Vagina (tissue), 2 donors: ENCODE measurements at regions not wholly inside any gene's neighbourhood (a gene's known extent, or its start where the extent isn't known, plus 50 kb on each side); places are given as distances from the start of the nearest gene placed in this dataset.

Source experiments
- DNase-seq, 2 donors: peaks; one replicate each; pipeline ENCODE4 v3.0.0-alpha.2; 2017; ENCODE audit errors: extremely low spot score in 2 of 2
- H3K27ac ChIP-seq: fragments of 200-600 bp; sonication (generic); one replicate; pipeline ENCODE4 v1.5.1; 2019
- H3K27me3 ChIP-seq: fragments of 200-600 bp; sonication (generic); one replicate; pipeline ENCODE4 v1.5.1; 2019
- H3K36me3 ChIP-seq, 2 donors: fragments of 200-600 bp; sonication (generic); one replicate each; pipeline ENCODE4 v1.5.1; 2017 to 2019
- H3K4me1 ChIP-seq: fragments of 200-600 bp; sonication (generic); one replicate; pipeline ENCODE4 v1.5.1; 2019
- H3K4me3 ChIP-seq, 2 donors: fragments of 200-600 bp; sonication (generic); 1 replicate in 1 of 2; 2 replicates in 1 of 2; pipeline ENCODE4 v1.5.1; 2016 to 2019
- H3K9me3 ChIP-seq: fragments of 200-600 bp; sonication (generic); one replicate; pipeline ENCODE4 v1.5.1; 2019
- POLR2A ChIP-seq, 2 donors: fragments of 450-650 bp; IDR thresholded peaks; one replicate each; pipeline ENCODE4 v1.6.1; 2017; ENCODE audit warnings: antibody characterized with exemption in 2 of 2, mild to moderate bottlenecking in 2 of 2, moderate library complexity in 2 of 2
- POLR2AphosphoS5 ChIP-seq, 2 donors: sonication (generic); formaldehyde crosslinking; IDR thresholded peaks; one replicate each; pipeline ENCODE4 v1.9.0; 2017; ENCODE audit warnings: antibody characterized with exemption in 2 of 2, mild to moderate bottlenecking in 2 of 2, low read depth in 1 of 2; ENCODE audit not compliant: insufficient read depth in 1 of 2
- intact Hi-C: fragments of 100-400 bp; cut with DNase I; formaldehyde crosslinking; loops from one replicate; pipeline ENCODE4 v1.15.1; 2023
- TF ChIP-seq, protein P1 (sequence below), 3 experiments: fragments of 450-650 bp in 2 of 3; fragments of 200-600 bp in 1 of 3; sonication (generic) in 1 of 3; IDR thresholded peaks; one replicate each; pipeline ENCODE4 v1.5.1; 2017 to 2019; ENCODE audit warnings: antibody characterized with exemption in 3 of 3, mild to moderate bottlenecking in 2 of 3, moderate library complexity in 2 of 3

DNA sequence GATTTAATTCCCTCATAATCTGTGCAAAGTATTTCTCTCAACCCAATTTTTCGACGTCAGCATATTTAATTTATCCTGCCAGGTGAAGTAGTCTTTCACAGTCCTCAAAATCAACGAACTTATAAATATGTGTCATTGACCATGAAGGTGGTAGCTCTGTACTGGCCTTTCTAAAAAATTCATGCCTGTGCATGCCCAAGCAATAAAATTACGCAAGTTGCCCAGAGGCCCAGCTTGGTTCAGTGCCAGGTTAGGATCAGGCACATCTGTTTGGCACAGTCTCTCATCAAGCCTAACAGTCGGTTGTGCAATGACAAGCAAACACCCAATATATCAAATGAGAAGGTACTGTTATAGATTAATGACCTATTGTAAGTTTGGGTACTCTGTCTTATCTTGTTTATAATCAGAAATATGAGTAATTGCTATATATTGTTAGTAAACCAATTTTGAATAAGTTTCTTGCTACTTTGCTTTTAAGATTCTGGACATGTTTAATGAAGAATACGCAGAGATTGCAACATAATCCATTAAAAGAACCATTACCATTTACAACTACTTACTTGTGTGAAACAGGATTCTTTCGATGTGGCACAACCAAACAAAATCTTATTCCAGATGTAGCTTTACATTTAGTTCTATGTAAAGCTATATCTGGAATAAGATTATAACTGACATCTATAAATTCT lies 159.0 kb upstream of the IL12A start:
- Histone ChIP-seq H3K27ac (peak overlapping the region; percentile 1), H3K36me3 (no peaks in the 10 kb centered on the region), H3K4me1 (peaks cover 25% of the 10 kb centered on the region), H3K9me3 (no peaks in the 10 kb centered on the region), H3K27me3 (no peaks in the 10 kb centered on the region), H3K4me3 (no peak overlapping the region)
- DNase-seq, result no peak
- intact Hi-C loops, result no loop called here
- TF ChIP-seq POLR2AphosphoS5 (IDR thresholded peaks at IDR 0.05; ENCODE audit: insufficient read depth in 1 of 2, low read depth in 1 of 2) (peak in 1 of 2 donors; percentile 32), POLR2A (IDR thresholded peaks at IDR 0.05) (no peak)
- TF ChIP-seq, protein P1, sequence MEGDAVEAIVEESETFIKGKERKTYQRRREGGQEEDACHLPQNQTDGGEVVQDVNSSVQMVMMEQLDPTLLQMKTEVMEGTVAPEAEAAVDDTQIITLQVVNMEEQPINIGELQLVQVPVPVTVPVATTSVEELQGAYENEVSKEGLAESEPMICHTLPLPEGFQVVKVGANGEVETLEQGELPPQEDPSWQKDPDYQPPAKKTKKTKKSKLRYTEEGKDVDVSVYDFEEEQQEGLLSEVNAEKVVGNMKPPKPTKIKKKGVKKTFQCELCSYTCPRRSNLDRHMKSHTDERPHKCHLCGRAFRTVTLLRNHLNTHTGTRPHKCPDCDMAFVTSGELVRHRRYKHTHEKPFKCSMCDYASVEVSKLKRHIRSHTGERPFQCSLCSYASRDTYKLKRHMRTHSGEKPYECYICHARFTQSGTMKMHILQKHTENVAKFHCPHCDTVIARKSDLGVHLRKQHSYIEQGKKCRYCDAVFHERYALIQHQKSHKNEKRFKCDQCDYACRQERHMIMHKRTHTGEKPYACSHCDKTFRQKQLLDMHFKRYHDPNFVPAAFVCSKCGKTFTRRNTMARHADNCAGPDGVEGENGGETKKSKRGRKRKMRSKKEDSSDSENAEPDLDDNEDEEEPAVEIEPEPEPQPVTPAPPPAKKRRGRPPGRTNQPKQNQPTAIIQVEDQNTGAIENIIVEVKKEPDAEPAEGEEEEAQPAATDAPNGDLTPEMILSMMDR (IDR thresholded peaks at IDR 0.05), result no peak

DNA sequence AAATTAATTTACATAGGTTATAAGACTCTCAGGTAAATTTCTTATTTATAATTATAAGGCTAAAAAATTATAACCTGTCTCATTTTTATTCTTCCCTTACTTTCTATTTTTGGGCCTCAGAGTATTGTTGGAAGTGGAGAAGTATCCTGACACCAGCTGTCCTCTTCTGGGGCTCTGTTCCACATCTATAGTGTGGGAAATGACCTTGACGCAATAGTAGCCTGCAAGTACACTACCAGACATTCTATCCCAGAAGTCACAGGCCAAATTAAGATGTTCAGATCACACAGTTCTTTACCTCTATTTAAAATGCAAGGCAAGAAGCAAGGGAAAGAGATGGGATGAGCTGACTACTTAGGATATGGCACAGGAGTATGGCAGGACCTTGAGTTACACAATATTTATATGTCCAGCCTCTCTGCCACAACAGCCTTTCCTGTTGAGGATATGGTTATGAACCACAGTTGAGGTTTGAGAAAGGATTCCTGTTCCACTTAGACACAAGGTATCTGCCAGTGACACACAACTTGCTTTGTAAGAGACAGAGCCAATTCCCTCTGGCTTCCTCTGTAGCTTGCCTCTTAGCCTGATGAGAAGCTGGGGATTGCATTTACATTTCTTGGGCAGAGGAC lies 158.0 kb upstream of the IL12A start:
- no peak for DNase-seq
- Histone ChIP-seq H3K4me3 (no peak overlapping the region), H3K9me3 (no peaks in the 10 kb centered on the region), H3K27me3 (no peaks in the 10 kb centered on the region), H3K36me3 (no peaks in the 10 kb centered on the region), H3K4me1 (peaks cover 24% of the 10 kb centered on the region), H3K27ac (no peak overlapping the region)
- TF ChIP-seq, protein P1 (IDR thresholded peaks at IDR 0.05), result no peak
- no peak for TF ChIP-seq POLR2AphosphoS5 (IDR thresholded peaks at IDR 0.05; ENCODE audit: insufficient read depth in 1 of 2, low read depth in 1 of 2)
- no peak for TF ChIP-seq POLR2A (IDR thresholded peaks at IDR 0.05)
- intact Hi-C loops, result no loop called here

DNA sequence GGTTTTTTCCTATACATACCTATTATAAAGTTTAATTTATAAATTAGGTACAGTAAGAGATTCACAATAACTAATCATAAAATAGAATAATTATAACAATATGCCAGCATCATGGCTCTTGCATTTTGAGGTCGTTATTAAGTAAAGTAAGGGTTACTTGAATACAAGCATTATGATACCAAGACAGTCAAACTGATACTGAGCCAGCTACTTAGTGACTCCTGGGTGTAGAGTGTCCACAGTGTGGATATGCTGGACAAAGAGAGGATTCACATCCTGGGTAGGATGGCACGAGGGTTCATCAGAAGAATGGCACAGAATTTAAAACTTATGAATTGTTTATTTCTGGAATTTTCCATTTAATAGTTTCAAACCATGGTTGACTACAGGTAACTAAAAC lies 157.2 kb upstream of the IL12A start:
- TF ChIP-seq POLR2A (IDR thresholded peaks at IDR 0.05) (no peak), POLR2AphosphoS5 (IDR thresholded peaks at IDR 0.05; ENCODE audit: insufficient read depth in 1 of 2, low read depth in 1 of 2) (no peak)
- TF ChIP-seq, protein P1 (IDR thresholded peaks at IDR 0.05), result no peak
- intact Hi-C loops, result no loop called here

DNA sequence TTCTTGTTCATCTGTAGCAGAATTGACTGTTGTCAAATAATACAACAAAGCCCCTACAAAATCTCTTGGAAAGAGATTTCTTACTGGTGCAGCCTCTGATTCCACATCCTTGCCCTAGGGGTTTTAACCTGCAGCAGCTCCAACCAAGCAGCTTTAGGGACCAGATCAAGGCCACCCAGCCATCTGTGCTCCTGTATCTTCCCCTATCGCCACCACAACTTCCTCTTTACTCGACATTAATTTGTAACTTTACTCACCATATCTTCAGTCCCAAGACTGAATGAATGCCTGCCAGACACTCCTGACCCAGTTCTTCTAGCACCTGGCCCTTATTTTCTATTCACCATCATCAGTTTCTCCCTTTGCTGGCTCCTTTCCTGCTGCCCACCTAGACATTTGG lies 156.6 kb upstream of the IL12A start:
- Histone ChIP-seq H3K36me3 (no peaks in the 10 kb centered on the region), H3K27ac (no peak overlapping the region), H3K4me1 (peaks cover 31% of the 10 kb centered on the region), H3K27me3 (no peaks in the 10 kb centered on the region), H3K9me3 (no peaks in the 10 kb centered on the region), H3K4me3 (no peak overlapping the region)
- DNase-seq, result no peak
- TF ChIP-seq, protein P1 (IDR thresholded peaks at IDR 0.05), result no peak
- TF ChIP-seq POLR2AphosphoS5 (IDR thresholded peaks at IDR 0.05; ENCODE audit: insufficient read depth in 1 of 2, low read depth in 1 of 2), result no peak
- TF ChIP-seq POLR2A (IDR thresholded peaks at IDR 0.05), result no peak
- intact Hi-C loops, result no loop called here

More for the DNA sequence above, 157.2 kb upstream of the IL12A start:
- H3K36me3 ChIP-seq, result no peaks in the 10 kb centered on the region
- H3K27me3 ChIP-seq, result no peaks in the 10 kb centered on the region
- H3K4me3 ChIP-seq, result no peak overlapping the region
- peaks cover 29% of the 10 kb centered on the region for H3K4me1 ChIP-seq
- DNase-seq, result no peak
- no peaks in the 10 kb centered on the region for H3K9me3 ChIP-seq
- no peak overlapping the region for H3K27ac ChIP-seq

DNA sequence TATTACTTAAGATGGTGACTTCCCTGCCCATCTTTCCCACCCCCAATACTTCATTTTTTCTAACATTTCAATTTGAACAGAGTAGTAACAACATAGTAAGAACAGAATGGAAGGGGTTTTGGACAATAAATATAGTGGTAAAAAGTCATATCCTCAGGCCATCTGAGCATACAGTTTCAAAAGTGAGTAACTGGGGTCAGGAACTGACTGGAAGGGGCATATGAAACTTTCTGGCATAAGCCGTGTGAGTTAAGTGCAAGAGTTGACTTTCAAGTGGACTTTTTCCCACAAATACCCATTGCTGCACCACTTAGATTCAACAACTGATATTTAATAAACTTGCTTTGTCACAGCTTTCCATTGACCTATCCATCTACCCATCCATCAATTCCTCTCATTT lies 153.5 kb upstream of the IL12A start:
- no peak for TF ChIP-seq POLR2AphosphoS5 (IDR thresholded peaks at IDR 0.05; ENCODE audit: insufficient read depth in 1 of 2, low read depth in 1 of 2)
- TF ChIP-seq POLR2A (IDR thresholded peaks at IDR 0.05), result no peak
- TF ChIP-seq, protein P1 (IDR thresholded peaks at IDR 0.05), result no peak
- H3K4me1 ChIP-seq, result peaks cover 24% of the 10 kb centered on the region
- no peak overlapping the region for H3K4me3 ChIP-seq

More for the DNA sequence above, 153.5 kb upstream of the IL12A start:
- Histone ChIP-seq H3K36me3 (no peaks in the 10 kb centered on the region), H3K27ac (no peak overlapping the region), H3K27me3 (no peaks in the 10 kb centered on the region), H3K9me3 (no peaks in the 10 kb centered on the region)
- intact Hi-C loops, result no loop called here
- DNase-seq, result no peak
